Stimulated activated CD8-positive, alpha-beta memory T cell treated with anti-CD3 and anti-CD28 coated beads, Interleukin-15, amount 100 ng/mL, for 4 hours (primary cell): ENCODE measurements at regions not wholly inside any gene's neighbourhood (a gene's known extent, or its start where the extent isn't known, plus 50 kb on each side); places are given as distances from the start of the nearest gene placed in this dataset.
"Not testable (repeated sequence)": the region's sequence is repeated elsewhere in the genome, so short reads cannot be mapped to it uniquely, and the experiment has no call there.

Experiments used
- DNase-seq, 2 donors: peaks; one replicate each; pipeline ENCODE4 v3.0.0-alpha.2; 2020; ENCODE audit warnings: low read depth in 2 of 2

- DNase-seq, result no peak
These were observed 163.3 kb upstream of the SFSWAP start for GRCh38 chr12:131547555-131547954.

- no peak for DNase-seq
These were observed 160.8 kb upstream of the SFSWAP start for GRCh38 chr12:131550121-131550520.

- DNase-seq, result no peak
These were observed 159.0 kb upstream of the SFSWAP start for GRCh38 chr12:131551675-131552491.

GRCh38 chr12:131552492-131552863, 158.4 kb upstream of the SFSWAP start:
- no peak for DNase-seq

GRCh38 chr12:131553096-131553777, 157.7 kb upstream of the SFSWAP start:
- no peak for DNase-seq

- no peak for DNase-seq
These were observed 155.6 kb upstream of the SFSWAP start for GRCh38 chr12:131555197-131555846.

- no peak for DNase-seq
These were observed 155.0 kb upstream of the SFSWAP start for GRCh38 chr12:131555866-131556265.

GRCh38 chr12:131557078-131557709, 153.7 kb upstream of the SFSWAP start:
- no peak for DNase-seq

GRCh38 chr12:131559517-131560516, 151.1 kb upstream of the SFSWAP start:
- no peak for DNase-seq

GRCh38 chr12:131561051-131561450, 149.8 kb upstream of the SFSWAP start:
- DNase-seq, result no peak

GRCh38 chr12:131561891-131562684, 148.8 kb upstream of the SFSWAP start:
- DNase-seq, result no peak

- DNase-seq, result not testable (repeated sequence)
These were observed 146.7 kb upstream of the SFSWAP start for GRCh38 chr12:131564138-131564727.

- no peak for DNase-seq
These were observed 146.0 kb upstream of the SFSWAP start for GRCh38 chr12:131564845-131565244.

GRCh38 chr12:131565267-131566015, 145.4 kb upstream of the SFSWAP start:
- DNase-seq, result no peak

- DNase-seq, result no peak
These were observed 142.6 kb upstream of the SFSWAP start for GRCh38 chr12:131568336-131568735.

GRCh38 chr12:131570596-131570995, 140.3 kb upstream of the SFSWAP start:
- DNase-seq, result no peak

GRCh38 chr12:131571827-131572226, 139.1 kb upstream of the SFSWAP start:
- no peak for DNase-seq

GRCh38 chr12:131572626-131573025, 138.3 kb upstream of the SFSWAP start:
- no peak for DNase-seq
